HG02852 (cell line): ENCODE measurements at regions not wholly inside any gene's neighbourhood (a gene's known extent, or its start where the extent isn't known, plus 50 kb on each side); places are given as distances from the start of the nearest gene placed in this dataset.
"Not testable (repeated sequence)": the region's sequence is repeated elsewhere in the genome, so short reads cannot be mapped to it uniquely, and the experiment has no call there.

Experiments
- ATAC-seq: cut with Tn5 transposase; IDR thresholded peaks from one replicate; pipeline ENCODE4 v1.9.1; 2021; ENCODE audit warnings: mild to moderate bottlenecking, moderate library complexity; ENCODE audit not compliant: unreplicated experiment

- ATAC-seq, result no peak
Observed at GRCh38 chr9:129547063-129547462, 73.8 kb downstream of the C9orf50 start.

- ATAC-seq, result not testable (repeated sequence)
Observed at GRCh38 chr9:129545876-129546275, 75.0 kb downstream of the C9orf50 start.

GRCh38 chr9:129544761-129545160, 76.1 kb downstream of the C9orf50 start:
- no peak for ATAC-seq

GRCh38 chr9:129542741-129543140, 78.2 kb downstream of the C9orf50 start:
- ATAC-seq, result no peak

- no peak for ATAC-seq
Observed at GRCh38 chr9:129541270-129541669, 79.6 kb downstream of the C9orf50 start.

- no peak for ATAC-seq
Observed at GRCh38 chr9:129539446-129539845, 81.5 kb downstream of the C9orf50 start.

GRCh38 chr9:129531860-129532402, 89.0 kb downstream of the C9orf50 start:
- ATAC-seq, result not testable (repeated sequence)

- not testable (repeated sequence) for ATAC-seq
Observed at GRCh38 chr9:129527955-129528354, 92.9 kb downstream of the C9orf50 start.

GRCh38 chr9:129525656-129526196, 95.2 kb downstream of the C9orf50 start:
- no peak for ATAC-seq

GRCh38 chr9:129524582-129525270, 96.2 kb downstream of the C9orf50 start:
- no peak for ATAC-seq

GRCh38 chr9:129523943-129524581, 96.8 kb downstream of the C9orf50 start:
- ATAC-seq, result no peak

GRCh38 chr9:129522351-129522750, 98.5 kb downstream of the C9orf50 start:
- no peak for ATAC-seq

GRCh38 chr9:129520082-129520481, 100.8 kb downstream of the C9orf50 start:
- ATAC-seq, result no peak

- ATAC-seq, result no peak
Observed at GRCh38 chr9:129518074-129518473, 102.8 kb downstream of the C9orf50 start.

- ATAC-seq, result no peak
Observed at GRCh38 chr9:129517006-129517405, 103.9 kb downstream of the C9orf50 start.

GRCh38 chr9:129514891-129515290, 106.0 kb downstream of the C9orf50 start:
- ATAC-seq, result no peak

- ATAC-seq, result no peak
Observed at GRCh38 chr9:129514497-129514867, 106.4 kb downstream of the C9orf50 start.

- ATAC-seq, result no peak
Observed at GRCh38 chr9:129513856-129514496, 106.9 kb downstream of the C9orf50 start.

GRCh38 chr9:129513282-129513681, 107.6 kb downstream of the C9orf50 start:
- no peak for ATAC-seq

- no peak for ATAC-seq
Observed at GRCh38 chr9:129511285-129511900, 109.5 kb downstream of the C9orf50 start.

GRCh38 chr9:129509533-129509928, 111.4 kb downstream of the C9orf50 start:
- no peak for ATAC-seq
